ENCODE measurements at regions not wholly inside any gene's neighbourhood (a gene's known extent, or its start where the extent isn't known, plus 50 kb on each side); places are given as distances from the start of the nearest gene placed in this dataset.
"Not testable (repeated sequence)": the region's sequence is repeated elsewhere in the genome, so short reads cannot be mapped to it uniquely, and the experiment has no call there.

DNA sequence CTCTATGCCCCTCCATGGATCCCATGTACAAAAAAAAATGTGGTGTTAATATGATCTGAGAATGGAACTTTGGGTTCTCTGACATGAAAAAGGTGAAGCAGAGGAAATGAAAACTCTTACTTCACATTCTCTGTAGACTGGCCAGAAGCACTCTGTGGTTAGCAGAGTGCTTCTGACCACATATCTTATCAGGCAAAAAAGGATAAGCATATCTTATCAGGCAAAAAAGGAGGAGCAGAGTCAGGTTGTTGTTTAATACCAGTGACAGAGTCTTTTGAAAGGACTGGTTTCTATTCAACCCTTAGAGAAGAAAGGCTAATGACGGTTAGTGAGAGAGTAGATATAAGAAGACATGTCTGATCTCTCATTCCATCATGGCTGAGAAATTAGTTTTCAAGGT, 1404.8 kb downstream of the SLITRK1 start:
- DNase-seq, result no peak

DNA sequence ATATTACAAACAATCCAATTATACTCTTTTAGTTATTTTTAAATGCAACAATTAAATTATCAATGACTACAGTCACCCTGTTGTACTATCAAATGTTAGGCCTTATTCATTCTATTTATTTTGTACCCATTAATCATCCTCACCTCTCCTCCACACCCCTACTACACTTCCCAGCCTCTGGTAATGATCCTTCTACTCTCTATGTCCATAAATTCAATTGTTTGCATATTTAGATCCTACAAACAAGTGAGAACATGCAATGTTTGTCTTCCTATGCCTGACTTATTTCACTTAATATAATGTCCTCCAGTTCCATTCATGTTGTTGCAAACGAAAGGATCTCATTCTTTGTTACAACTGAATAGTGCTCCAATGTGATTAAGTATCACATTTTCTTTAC, 1414.6 kb downstream of the SLITRK1 start:
- DNase-seq, result no peak

DNA sequence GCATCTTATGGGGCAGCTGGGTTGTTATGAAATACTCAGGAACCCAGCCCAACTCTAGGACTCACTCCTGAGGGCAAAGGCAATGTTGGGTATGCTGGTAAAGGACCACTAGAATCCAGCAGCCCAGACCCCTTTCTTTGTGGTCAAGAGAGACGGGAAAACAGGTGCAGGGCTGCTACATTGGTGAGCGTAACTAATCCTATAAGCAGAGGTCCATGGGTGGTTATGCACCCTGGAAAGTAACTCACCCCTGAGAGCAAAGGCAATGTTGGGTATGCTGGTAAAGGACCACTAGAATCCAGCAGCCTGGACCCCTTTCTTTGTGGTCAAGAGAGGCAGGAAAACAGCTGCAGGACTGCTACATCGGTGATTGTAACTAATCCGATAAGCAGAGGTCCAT, 1422.7 kb downstream of the SLITRK1 start:
- DNase-seq, result not testable (repeated sequence)

DNA sequence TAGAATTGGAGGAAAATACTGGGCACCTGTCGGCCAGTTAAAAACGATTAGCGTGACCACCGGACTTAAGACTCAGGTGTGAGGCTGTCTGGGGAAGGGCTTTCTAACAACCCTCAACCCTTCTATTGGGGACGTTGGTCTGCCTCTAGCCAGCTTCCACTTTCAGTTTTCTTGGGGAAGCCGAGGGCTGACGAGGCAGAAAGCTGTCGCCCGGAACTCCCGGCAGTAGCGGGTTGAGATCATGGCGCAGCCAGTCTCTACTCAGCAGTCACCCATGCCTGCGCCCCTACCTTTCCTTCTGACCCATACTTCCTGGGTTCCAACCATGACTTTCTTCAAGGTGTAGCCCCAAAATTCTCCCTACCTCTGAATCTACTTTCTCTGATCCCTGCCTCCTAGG, 1424.1 kb downstream of the SLITRK1 start:
- no peak for DNase-seq

DNA sequence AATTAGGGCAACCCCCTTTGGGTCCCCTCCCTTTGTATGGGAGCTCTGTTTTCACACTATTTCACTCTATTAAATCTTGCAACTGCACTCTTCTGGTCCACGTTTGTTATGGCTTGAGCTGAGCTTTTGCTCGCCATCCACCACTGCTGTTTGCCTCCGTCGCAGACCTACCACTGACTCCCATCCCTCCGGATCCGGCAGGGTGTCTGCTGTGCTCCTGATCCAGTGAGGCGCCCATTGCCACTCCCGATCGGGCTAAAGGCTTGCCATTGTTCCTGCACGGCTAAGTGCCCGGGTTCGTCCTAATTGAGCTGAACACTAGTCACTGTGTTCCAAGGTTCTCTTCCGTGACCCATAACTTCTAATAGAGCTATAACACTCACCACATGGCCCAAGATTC, 1424.7 kb downstream of the SLITRK1 start:
- not testable (repeated sequence) for DNase-seq

DNA sequence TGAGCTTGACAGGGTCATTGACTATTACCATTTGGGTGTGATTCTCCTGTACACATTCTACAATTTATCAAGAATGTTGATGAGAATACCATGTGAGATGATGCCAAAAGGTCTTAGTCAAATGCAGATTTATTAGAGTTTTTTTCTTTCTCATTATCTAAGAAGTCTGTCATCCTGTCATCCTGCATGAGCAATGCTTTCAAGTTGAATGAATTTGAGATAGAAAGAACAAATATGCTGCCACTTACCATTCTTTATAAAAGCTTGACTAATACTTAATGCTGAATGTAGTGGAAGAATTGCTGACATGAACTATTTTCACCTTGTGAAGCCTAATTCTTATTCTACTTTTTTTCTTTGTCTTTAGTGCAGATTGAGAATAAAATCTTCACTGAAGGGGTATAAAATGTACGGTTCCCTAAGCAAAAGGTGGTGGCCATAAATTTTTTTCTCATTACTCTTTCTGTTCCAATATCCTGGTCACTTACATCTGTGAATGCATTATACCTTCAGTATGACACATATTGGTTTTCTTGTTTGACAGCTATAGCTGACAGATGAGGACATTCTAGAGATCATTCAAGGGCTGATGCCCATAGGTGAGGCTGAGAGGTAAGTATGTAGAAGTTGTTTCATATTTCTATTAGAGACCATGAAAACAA, 1434.7 kb downstream of the SLITRK1 start:
- DNase-seq, result no peak

DNA sequence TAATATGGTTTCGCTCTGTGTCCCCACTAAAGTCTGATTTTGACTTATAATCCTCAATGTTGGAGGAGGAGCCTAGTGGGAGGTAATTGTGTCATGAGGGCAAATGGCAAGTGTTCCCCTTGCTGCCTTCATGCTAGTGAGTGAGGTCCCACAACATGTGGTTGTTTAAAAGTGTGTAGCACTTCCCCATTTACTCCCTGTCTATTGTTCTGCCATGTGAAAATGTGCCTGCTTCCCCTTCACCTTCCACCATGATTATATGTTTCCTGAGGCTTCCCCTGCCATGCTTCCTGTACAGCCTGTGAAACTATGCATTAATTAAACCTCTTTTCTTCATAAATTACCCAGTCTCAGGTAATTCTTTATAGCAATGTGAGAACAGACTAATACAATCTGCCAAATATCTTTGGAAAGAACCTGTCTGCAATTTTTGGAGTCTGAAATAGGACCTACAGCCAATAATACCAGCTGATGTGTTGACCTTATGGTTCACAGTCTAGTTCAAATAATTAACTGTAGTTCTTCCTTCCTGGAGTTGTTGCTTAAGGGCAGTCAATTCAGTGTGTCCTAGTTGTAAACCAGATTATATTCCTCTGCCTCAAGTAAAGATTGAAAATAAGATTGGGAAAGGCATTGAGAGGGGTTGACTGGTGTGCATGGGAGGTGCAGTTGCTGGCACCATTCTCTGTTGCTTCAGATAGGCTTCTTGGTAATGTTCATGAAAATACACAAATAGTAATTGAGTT, 1442.9 kb downstream of the SLITRK1 start:
- no peak for DNase-seq

DNA sequence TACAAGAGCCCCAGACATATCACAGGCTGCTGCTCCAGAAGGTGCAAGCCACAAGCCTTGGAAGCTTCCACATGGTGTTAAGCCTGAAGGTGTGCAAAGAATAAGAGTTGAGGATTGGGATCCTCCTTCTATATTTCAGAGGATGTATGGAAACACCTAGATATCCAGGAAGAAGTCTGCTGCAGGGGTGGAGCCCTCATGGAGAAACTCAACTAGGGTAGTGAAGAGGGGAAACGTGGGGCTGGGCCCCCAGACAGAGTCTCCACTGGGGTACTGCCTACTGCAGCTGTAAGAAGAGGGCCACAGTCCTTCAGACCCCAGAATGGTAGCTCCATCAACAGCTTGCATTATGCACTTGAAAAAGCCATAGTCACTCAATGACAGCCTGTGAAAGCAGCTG, 1444.0 kb downstream of the SLITRK1 start:
- no peak for DNase-seq

DNA sequence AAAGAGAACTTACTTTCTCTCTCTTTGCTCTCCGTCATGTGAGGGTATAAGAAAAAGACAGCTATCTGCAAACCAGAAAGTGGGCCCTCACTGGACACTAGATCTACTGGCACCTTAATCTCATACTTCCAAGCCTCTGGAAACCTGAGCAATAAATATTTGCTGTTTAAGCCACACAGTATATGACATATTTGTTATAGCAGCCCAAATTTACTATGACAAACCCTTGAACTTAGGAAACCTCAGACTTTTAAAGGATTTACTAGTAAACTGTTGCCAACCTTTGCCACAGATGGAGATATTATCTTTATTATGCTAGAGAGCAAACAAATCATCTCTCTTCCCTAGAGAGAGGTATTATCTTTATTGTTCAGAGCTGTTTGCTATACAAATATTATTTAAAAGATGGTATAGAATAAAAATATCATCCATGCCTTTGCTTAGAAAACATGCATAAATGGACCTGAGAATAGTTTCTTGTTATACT, 1446.1 kb downstream of the SLITRK1 start:
- DNase-seq, result no peak

DNA sequence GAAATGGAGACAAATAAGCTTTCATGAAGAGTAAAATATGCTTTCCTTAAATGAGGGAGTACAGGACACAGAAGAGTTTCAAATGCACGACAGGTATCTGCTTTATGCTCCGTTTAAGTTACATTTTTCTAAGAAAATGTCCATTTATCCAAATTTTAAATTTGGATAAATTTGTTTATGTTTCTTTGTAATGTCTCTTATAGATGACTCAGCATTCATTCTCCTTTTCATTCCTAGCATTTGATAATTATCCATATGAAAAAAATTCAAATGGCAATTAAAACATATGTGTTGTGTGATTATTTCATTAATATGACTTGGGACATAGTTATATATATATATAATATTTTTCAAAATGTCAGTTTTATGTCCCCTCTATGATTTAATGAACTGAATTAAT, 1449.3 kb downstream of the SLITRK1 start:
- DNase-seq, result no peak

DNA sequence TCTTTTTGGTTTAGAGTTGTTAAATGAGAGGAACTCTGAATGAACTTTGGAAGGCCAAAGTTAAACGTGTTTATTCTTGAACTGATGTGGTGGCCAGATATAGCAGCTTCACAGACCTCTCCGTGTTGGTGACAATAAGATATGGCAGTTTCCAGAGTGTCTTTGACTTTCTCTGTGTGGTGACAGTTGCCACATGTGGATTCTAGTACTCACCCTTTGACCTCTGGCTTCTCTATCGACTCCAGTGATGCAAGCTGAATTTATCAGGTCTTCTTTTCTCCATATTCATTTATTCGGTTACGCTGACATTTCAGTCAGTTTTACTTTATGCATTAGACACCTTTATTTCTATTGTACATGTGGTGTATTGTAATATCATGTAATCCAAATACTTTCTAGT, 1469.5 kb downstream of the SLITRK1 start:
- DNase-seq, result no peak

DNA sequence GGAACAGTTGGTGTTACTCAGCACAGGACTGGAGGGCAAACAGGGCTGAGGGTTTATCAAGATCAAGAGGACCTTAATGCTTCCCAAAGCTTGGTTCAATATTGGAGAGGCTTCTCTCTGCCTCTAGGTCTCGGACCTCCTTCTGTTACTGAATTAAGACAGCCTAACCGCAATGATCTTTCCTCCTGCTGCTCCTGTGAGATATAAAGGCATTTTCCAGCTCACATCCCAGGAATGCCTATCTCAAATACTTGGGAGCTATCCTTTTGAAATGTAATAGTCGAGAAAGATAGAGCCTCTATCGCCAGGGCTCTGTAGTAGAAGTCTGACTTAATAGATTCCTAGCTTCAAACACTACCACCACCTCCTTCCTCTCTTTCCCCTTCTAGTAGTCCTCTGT, 1475.0 kb downstream of the SLITRK1 start:
- no peak for DNase-seq

DNA sequence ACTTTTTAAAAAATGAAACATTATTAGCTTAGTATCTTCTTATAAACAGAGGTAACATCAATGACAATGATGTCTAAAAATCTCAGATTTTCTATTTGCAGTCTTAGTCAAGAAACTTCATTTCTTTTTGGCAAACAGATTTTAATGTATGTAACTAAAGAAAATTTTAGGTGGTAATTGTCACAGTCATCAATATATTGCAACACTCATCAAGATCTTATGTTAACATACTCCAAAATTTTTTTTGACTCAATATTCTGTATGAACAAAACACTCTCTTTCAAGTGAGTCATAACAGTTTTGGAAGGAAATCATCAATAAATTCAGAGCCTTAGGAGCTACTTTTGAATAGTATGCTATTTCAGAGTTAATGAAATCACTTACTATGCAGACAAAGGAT, 1507.6 kb downstream of the SLITRK1 start:
- no peak for DNase-seq

DNA sequence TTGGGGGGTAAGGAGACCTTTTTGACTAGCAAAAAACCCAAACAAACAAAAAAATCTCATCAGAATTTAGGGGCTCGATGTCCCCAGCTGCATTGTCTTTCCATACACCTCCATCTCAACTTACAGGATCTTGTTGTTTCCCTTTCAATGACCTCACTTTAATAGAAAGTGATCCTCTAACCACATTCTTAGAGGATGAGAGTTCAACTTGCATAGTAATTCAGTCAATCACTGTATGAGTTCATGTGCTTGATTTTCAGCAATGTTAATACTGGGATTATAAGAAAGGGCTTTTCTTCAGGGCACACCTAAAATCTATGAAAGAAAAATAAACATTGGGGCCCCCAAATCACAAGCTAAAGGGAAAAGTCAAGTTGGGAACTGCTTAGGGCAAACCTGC, 1512.0 kb downstream of the SLITRK1 start:
- no peak for DNase-seq

DNA sequence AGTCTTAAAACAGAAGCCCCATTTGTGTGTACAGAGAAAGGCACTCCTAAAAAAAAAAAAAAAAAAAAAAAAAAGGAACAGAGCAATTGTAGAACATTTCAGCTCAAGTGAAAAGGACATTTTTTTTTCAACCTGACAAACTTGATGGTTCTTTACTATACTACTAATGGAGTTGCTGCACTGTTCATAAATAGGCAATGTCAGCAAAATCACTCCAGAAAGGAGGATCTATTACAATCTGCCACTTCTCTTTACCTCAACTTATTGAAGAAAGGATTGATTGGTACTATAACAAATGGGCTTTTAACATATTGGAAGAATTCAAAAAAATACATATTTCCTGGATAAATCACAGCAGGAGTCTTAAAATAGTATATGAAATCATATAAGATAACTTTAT, 1517.7 kb downstream of the SLITRK1 start:
- no peak for DNase-seq

DNA sequence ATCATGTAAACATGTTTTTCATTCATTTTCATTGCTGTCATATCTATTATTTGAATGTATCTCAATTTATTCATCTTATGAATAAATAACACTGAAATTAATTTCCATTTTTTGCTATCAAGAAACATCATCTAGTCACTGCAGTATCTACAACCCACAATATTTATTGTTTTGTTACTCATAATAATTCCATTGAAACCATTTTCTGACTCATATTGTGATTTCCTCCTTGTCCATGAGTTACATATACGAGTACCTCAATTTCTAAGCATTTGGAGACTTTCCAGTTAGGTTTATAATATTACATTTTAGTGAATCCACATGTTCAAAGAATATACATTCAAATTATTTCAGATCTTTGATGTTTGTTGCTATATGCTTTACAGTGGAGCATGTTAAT, 1524.0 kb downstream of the SLITRK1 start:
- DNase-seq, result no peak

DNA sequence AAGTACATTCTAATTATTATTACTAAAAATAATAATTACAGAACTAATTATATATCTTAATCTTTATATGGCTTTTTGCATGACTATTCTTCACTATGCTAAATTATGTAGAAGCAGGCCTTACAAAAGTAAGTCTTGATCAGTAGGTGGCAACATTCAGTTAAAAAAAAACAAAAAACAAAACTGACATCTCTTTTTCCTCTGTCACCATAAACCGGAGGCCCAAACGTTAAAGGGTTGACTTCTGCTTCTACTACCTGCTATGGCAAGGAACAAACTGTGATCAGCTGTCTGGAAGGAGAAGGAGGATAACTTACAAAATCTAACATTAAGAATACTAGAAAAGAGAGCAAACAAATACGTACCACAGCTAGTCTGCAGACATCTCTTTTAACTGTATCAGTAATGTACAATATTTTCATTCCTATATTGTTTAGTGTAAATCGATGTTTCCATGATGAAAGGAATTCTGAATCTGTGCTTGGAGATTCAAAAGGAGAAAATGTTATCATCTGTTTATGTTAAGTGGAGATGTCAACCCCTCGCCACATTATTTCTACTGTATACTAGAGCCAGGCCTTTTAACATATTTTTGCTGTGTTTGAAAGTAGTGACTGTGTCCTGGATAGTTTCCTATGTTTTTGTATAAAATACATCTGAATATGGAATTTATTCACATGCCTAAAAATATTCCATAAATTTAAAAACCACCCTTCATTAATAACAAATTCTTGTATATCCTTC, 1525.4 kb downstream of the SLITRK1 start:
- DNase-seq, result no peak

DNA sequence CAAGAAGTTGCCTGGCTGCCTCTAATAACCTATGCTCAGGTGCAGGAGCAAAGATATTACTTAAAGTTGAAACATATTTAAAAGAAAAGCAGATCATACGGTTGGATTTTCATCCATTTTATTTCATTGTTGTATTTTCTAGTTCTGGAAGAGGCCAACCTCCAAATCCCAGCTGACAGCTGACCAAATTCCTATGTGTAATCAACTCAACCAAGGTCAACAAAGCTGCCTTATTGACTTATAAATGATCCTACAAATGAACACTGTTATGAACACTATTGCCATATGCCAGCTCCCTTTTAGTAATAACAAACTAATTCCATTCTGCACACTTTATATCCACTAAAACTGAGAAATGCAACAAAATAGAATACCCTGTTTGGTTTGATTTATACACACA, 1537.4 kb downstream of the SLITRK1 start:
- DNase-seq, result no peak

DNA sequence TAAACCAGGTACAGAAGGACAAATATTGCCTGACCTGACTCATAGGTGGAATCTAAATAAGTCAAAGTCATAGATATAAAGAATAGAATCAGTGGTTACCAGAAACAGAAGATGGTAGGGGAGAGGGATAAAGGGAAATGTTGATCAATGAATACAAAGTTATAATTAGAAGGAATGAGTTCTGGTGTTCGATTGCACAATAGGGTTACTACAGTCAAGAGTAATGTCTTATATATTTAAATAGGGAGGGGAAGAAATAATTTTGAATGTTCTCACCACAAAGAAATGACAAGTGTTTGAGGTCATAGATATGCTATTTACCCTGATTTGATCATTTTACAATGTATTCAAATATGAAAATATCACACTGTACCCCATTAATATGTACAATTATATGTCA, 1541.2 kb downstream of the SLITRK1 start:
- DNase-seq, result no peak

DNA sequence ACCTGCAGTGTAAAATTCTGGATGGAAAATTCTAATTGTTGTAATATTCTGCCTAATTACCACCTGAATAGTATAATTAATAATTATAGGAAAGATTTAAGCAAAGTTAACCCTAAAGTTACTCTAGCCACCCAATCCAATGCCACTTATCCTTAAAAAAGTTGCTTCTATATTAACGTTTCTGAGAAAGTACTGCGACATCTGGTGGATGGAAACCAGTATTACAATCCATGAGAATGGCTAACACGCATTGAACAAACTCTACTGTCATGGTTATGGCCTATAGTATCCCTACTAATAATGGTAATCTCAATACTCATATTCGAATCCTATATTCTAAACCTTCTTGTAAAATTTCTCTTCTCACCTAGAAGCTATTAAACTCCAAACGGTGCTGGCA, 1551.8 kb downstream of the SLITRK1 start:
- DNase-seq, result no peak

DNA sequence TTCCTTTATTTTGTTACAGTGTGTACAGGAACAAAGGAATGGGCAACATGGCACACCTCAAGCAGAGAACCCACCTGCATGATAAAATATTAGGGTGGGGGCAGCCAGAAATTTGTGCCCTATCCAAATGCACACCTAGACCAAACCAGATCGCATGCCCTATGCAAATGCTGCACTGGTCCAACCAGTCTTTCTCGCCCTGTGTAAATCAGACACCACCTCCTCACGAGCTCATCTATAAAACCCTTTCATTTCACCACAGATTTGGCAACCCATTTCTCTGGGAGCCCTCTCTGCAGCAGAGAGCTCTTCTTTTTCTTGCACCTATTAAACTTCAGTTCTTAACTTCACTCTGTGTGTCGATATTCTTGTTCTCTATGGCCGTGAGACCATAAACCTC, 1559.2 kb downstream of the SLITRK1 start:
- no peak for DNase-seq

DNA sequence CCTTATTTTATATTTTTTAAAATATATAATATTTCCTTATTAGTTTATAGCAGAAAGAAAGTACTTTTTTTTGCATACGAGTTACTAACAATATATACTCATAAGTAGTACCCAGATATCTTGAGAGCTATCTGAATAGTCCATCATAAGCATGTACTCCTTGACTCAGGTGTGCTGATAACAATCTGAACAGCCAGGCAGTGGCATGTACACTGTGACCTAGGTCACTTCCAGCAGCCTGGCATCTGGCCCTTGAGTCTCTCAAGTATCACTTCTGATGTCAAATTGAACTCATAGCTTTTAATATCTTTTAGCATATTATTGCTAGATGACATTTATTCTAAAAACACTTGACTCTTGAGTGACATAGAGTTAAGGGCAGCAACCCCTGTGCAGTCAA, 1576.7 kb downstream of the SLITRK1 start:
- no peak for DNase-seq

DNA sequence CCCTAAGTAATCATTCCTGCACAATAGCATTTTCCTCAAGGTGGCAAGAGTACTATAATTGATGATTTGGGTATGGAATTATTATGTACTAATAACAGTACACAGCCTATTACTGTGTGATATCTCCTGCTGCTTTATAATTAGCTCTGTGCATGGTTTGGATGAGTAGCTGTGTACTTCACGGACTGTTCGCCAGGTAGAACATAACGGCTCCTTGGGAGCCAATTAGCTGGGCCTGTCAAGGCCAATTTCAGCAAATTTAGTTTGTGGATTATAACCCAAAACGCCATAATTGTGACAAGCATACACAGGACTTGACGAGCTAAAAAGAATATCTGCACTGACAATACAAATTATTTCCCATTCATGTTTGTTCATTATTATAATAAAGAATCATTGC, 1584.2 kb downstream of the SLITRK1 start:
- no peak for DNase-seq

DNA sequence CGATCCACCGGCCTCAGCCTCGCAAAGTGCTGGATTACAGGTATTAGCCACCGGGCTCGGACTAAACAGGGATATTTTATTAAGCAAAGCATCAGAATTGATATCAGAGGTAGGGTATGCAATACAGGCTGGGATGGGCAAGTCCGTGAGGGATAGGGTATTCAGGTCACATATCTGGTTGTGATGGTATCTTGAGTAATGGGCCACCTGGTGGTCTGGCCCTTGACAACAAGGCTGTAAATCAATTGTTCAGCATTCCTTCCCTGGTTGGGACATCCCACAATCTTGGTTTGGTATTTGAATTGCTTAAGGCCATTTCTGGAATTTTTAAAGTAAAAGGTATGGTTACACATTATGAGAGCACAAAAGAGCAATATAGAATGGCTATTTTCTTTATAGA, 1588.0 kb downstream of the SLITRK1 start:
- DNase-seq, result no peak

Data from GDM1 (cell line).